Trophoblast cell (in vitro differentiated cells and primary cell): ENCODE measurements at regions not wholly inside any gene's neighbourhood (a gene's known extent, or its start where the extent isn't known, plus 50 kb on each side); places are given as distances from the start of the nearest gene placed in this dataset.

ENCODE experiments used
- DNase-seq, 2 donors: peaks; one replicate each; pipeline ENCODE4 v3.0.0-alpha.2; 2016
- H2AFZ ChIP-seq: 2 replicates; pipeline ENCODE4 v1.6.1; 2013; ENCODE audit warnings: low read length, moderate library complexity, mild to moderate bottlenecking; ENCODE audit not compliant: insufficient read depth, poor library complexity
- H2AK5ac ChIP-seq: 2 replicates; pipeline ENCODE4 v1.6.1; 2013; ENCODE audit warnings: mild to moderate bottlenecking, low read length
- H2BK120ac ChIP-seq: 2 replicates; pipeline ENCODE4 v1.6.1; 2013; ENCODE audit warnings: low read length, mild to moderate bottlenecking, moderate library complexity; ENCODE audit not compliant: insufficient read depth, poor library complexity
- H2BK12ac ChIP-seq: 2 replicates; pipeline ENCODE4 v1.6.1; 2013; ENCODE audit warnings: mild to moderate bottlenecking, low read length, moderate library complexity
- H2BK5ac ChIP-seq: 2 replicates; pipeline ENCODE4 v1.6.1; 2013; ENCODE audit warnings: low read length, low read depth, moderate library complexity, mild to moderate bottlenecking; ENCODE audit not compliant: poor library complexity
- H3K14ac ChIP-seq: 2 replicates; pipeline ENCODE4 v1.6.1; 2013; ENCODE audit warnings: mild to moderate bottlenecking, low read length
- H3K18ac ChIP-seq: 2 replicates; pipeline ENCODE4 v1.6.1; 2013; ENCODE audit warnings: mild to moderate bottlenecking, low read length
- H3K23ac ChIP-seq: 2 replicates; pipeline ENCODE4 v1.6.1; 2013; ENCODE audit warnings: low read length
- H3K27ac ChIP-seq: 2 replicates; pipeline ENCODE4 v1.5.1; 2013; ENCODE audit warnings: low read depth, mild to moderate bottlenecking, inconsistent platforms, low read length, moderate library complexity
- H3K27me3 ChIP-seq: 2 replicates; pipeline ENCODE4 v1.6.1; 2013; ENCODE audit warnings: inconsistent platforms, mild to moderate bottlenecking, low read length, moderate library complexity; ENCODE audit not compliant: insufficient read depth
- H3K36me3 ChIP-seq, 2 experiments: 1 replicate in 1 of 2; 2 replicates in 1 of 2; pipeline ENCODE4 v1.6.1; 2013; ENCODE audit warnings: low read length in 2 of 2, mild to moderate bottlenecking in 2 of 2, moderate library complexity in 1 of 2; ENCODE audit not compliant: insufficient read depth in 2 of 2, control insufficient read depth in 1 of 2
- H3K4ac ChIP-seq: 2 replicates; pipeline ENCODE4 v1.6.1; 2013; ENCODE audit warnings: low read depth, mild to moderate bottlenecking, low read length, moderate library complexity
- H3K4me1 ChIP-seq, 2 experiments: 1 replicate in 1 of 2; 2 replicates in 1 of 2; pipeline ENCODE4 v1.6.1; 2013; ENCODE audit warnings: low read length in 2 of 2, mild to moderate bottlenecking in 2 of 2, moderate library complexity in 1 of 2; ENCODE audit not compliant: insufficient read depth in 2 of 2, control insufficient read depth in 1 of 2
- H3K4me2 ChIP-seq: 2 replicates; pipeline ENCODE4 v1.6.1; 2013; ENCODE audit warnings: inconsistent platforms, mild to moderate bottlenecking, low read length, moderate library complexity
- H3K4me3 ChIP-seq: 2 replicates; pipeline ENCODE4 v1.5.1; 2013; ENCODE audit warnings: mild to moderate bottlenecking, low read depth, low read length, inconsistent platforms
- H3K79me1 ChIP-seq: one replicate; pipeline ENCODE4 v1.6.1; 2013; ENCODE audit warnings: low read length
- H3K79me2 ChIP-seq: 2 replicates; pipeline ENCODE4 v1.6.1; 2013; ENCODE audit warnings: low read length, mild to moderate bottlenecking; ENCODE audit not compliant: control insufficient read depth, insufficient read depth, poor library complexity
- H3K9ac ChIP-seq: 2 replicates; pipeline ENCODE4 v1.6.1; 2013; ENCODE audit warnings: mild to moderate bottlenecking, low read length
- H3K9me3 ChIP-seq: 2 replicates; pipeline ENCODE4 v1.6.1; 2013; ENCODE audit warnings: low read depth, mild to moderate bottlenecking, control low read depth, inconsistent platforms, low read length; ENCODE audit not compliant: insufficient read depth
- H4K12ac ChIP-seq: 2 replicates; pipeline ENCODE4 v1.6.1; 2013; ENCODE audit warnings: low read depth, mild to moderate bottlenecking, low read length, moderate library complexity
- H4K8ac ChIP-seq: 2 replicates; pipeline ENCODE4 v1.6.1; 2013; ENCODE audit warnings: low read depth, mild to moderate bottlenecking, low read length, moderate library complexity
- H4K91ac ChIP-seq: one replicate; pipeline ENCODE4 v1.6.1; 2013; ENCODE audit warnings: low read depth, mild to moderate bottlenecking, low read length, moderate library complexity
- WGBS: extraction: QIAGEN DNeasy Blood & Tissue Kit; methylation state at CpG from one replicate; pipeline ENCODE4 v1.1.7; 2013; ENCODE audit warnings: missing lambda C conversion rate; ENCODE audit not compliant: insufficient read length, insufficient coverage; ENCODE audit errors: extremely low coverage; 5-methylcytosine and 5-hydroxymethylcytosine counted together

DNA sequence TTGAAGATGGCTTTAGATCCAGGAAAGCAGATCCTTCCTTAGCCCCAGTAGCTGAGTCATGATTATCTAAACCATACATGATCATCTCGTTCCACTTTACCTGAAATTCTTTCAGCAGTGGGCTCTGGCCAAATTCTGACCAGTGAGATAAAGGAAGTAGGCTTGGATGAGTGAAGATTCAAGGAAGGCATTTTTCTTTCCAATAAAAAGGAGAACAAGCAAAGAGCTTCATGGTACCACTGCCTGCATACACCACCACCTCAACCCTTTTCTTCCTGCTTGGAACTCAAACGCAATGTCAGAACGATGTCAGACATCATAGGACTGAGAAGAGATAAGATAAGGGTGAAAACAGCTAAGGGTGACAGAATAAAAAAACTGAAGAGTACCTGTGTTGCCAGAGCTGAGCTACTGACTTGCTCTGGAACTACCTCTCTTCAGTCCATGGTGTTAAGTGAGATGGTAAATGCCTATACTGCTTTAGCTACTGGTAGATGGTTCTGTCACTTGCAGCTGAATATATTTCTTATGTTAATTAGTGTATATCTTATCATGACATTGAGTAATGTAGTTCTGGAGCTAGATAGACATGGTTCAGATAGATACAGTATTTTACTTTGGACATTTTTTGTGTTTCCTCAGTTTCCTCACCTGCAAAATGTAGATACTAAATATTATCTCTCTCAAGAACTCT lies 58.7 kb upstream of the ACVR1 start:
- no peak overlapping the region for H2BK5ac ChIP-seq
- no peak overlapping the region for H3K4me2 ChIP-seq
- no peak overlapping the region for H3K14ac ChIP-seq
- H4K8ac ChIP-seq = no peak overlapping the region
- no peak overlapping the region for H2AFZ ChIP-seq
- H4K91ac ChIP-seq = no peak overlapping the region
- no peaks in the 10 kb centered on the region for H3K79me2 ChIP-seq
- H3K23ac ChIP-seq = no peak overlapping the region
- H3K27me3 ChIP-seq = peaks cover 4% of the 10 kb centered on the region
- no peak overlapping the region for H2BK12ac ChIP-seq
- no peak overlapping the region for H3K18ac ChIP-seq
- H2BK120ac ChIP-seq = no peak overlapping the region
- H2AK5ac ChIP-seq = no peak overlapping the region
- WGBS = no CpG with 5 or more reads among the region's 3 CpGs
- DNase-seq = peak; percentile 49 to 79
- H3K36me3 ChIP-seq = no peaks in the 10 kb centered on the region
- H3K9ac ChIP-seq = no peak overlapping the region
- H3K4me3 ChIP-seq = no peak overlapping the region
- H4K12ac ChIP-seq = no peak overlapping the region
- H3K4ac ChIP-seq = no peak overlapping the region
- H3K9me3 ChIP-seq = no peaks in the 10 kb centered on the region
- no peak overlapping the region for H3K27ac ChIP-seq
- no peaks in the 10 kb centered on the region for H3K79me1 ChIP-seq
- peaks cover 4 to 7% of the 10 kb centered on the region in 2 experiments for H3K4me1 ChIP-seq

DNA sequence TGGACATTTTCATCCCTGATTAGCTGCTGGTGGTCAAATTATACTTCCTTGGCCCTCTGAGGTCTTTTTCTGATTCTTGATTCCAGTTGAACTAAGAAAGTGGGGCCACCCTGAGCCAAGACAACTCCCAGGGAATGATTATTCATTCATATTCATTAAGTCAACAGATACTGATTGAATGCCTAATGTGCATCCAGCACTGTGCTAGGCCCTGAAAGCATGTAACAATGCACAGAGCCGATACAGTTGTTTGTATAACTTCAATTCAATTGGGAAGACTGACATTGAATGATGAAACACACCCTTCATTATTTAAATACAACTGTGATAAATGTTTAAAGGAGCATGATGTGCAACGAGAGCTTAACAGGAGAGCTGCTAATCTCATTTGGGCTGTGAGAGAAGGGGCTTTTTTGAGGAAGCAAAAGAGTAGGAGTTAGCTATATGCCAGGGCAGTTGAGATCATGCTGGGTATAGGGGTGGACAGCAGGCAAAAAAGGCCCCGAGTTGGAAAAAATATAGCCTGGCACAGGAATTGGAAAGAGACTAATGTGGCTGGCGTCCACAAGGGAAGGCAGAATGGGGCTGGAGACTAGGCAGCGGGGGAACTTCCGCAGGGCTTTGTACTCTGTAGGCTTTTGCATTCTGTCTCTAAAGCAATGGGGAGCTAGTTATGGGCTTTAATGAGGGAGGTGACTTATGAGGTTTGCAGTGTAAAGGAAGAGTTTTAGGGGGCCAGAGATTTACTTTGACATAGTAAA lies 57.2 kb upstream of the ACVR1 start:
- Histone ChIP-seq H2BK120ac (no peak overlapping the region), H3K79me2 (no peaks in the 10 kb centered on the region), H3K27me3 (peaks cover 4% of the 10 kb centered on the region), H3K9ac (no peak overlapping the region), H2BK12ac (no peak overlapping the region), H3K18ac (no peak overlapping the region), H3K9me3 (no peaks in the 10 kb centered on the region), H4K8ac (no peak overlapping the region), H3K4me3 (no peak overlapping the region), H3K79me1 (no peaks in the 10 kb centered on the region), H3K23ac (no peak overlapping the region), H3K4ac (no peak overlapping the region), H4K91ac (no peak overlapping the region), H2BK5ac (no peak overlapping the region), H4K12ac (no peak overlapping the region), H2AK5ac (no peak overlapping the region), H3K14ac (no peak overlapping the region), H3K4me1 (peaks cover 4 to 7% of the 10 kb centered on the region in 2 experiments), H3K36me3 (no peaks in the 10 kb centered on the region), H3K27ac (no peak overlapping the region), H2AFZ (no peak overlapping the region), H3K4me2 (no peak overlapping the region)
- no CpG with 5 or more reads among the region's 6 CpGs for WGBS
- DNase-seq = no peak

DNA sequence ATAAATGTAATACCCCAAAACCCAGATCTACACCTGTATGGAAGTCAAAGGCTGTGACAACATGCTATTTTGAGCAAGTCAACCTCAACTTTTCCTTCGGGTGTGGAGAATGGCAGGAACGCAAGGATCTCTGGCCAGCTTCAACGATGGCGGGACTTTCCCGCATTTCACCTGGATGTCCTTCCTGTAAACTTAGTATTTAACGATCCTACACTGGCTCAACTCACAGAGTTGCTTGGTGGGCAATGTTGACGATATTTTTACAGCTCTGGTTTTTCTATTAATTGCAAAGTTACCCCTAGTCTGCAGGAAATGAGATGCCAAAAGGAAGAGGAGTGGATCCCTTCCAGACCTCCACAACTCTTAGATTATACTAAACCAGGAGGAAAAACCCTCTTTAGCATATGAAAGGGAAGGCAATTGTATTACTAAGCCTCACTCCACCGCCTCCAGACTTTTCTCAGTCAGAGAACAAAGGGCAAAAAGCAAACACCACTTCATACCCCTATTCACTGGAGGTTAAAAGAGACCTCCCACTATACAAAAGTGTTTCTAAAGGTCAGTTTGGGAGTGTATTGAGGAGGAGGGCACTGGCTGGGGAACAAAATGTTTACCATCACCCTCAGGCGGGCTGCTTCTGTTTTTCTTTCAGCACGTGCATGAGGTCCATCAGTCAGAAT lies 56.5 kb upstream of the ACVR1 start:
- Histone ChIP-seq H3K23ac (no peak overlapping the region), H3K14ac (no peak overlapping the region), H3K4me1 (peaks cover 4 to 7% of the 10 kb centered on the region in 2 experiments), H3K27ac (no peak overlapping the region), H3K18ac (no peak overlapping the region), H2AFZ (no peak overlapping the region), H3K9ac (no peak overlapping the region), H2BK5ac (no peak overlapping the region), H4K12ac (no peak overlapping the region), H3K27me3 (peaks cover 4% of the 10 kb centered on the region), H4K8ac (no peak overlapping the region), H2BK12ac (no peak overlapping the region), H2AK5ac (no peak overlapping the region), H4K91ac (no peak overlapping the region), H2BK120ac (no peak overlapping the region), H3K36me3 (no peaks in the 10 kb centered on the region), H3K4ac (no peak overlapping the region), H3K79me2 (no peaks in the 10 kb centered on the region), H3K4me2 (peak overlapping the region; percentile 38), H3K9me3 (no peaks in the 10 kb centered on the region), H3K4me3 (no peak overlapping the region), H3K79me1 (no peaks in the 10 kb centered on the region)
- no CpG with 5 or more reads among the region's 10 CpGs for WGBS
- no peak for DNase-seq

DNA sequence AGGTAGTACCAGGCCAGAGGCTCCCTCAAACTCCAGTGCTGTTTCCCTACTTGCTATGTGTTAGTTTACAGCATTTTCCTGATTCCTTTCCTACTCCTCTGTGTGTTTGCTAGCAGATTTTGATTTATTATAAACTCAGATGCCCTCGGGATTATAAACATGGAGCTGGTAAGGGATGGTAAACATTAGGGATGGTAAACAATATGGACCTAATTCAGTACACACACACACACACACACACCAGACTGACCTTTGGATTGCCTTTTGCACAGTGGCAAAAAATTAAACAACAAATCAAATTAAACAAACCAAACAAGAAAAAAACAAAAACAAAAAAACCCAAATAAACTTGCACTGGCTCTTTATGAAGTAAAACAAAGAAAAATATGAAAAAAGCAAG lies 55.4 kb upstream of the ACVR1 start:
- Histone ChIP-seq H2BK120ac (no peak overlapping the region), H2BK5ac (no peak overlapping the region), H4K12ac (no peak overlapping the region), H4K91ac (no peak overlapping the region), H3K23ac (no peak overlapping the region), H3K9me3 (no peaks in the 10 kb centered on the region), H2AK5ac (no peak overlapping the region), H3K14ac (no peak overlapping the region), H3K9ac (no peak overlapping the region), H3K27ac (no peak overlapping the region), H4K8ac (no peak overlapping the region), H3K79me2 (no peaks in the 10 kb centered on the region), H3K79me1 (no peaks in the 10 kb centered on the region), H3K4me3 (no peak overlapping the region), H3K18ac (no peak overlapping the region), H3K36me3 (no peaks in the 10 kb centered on the region), H2AFZ (no peak overlapping the region), H3K4ac (no peak overlapping the region), H3K4me2 (no peak overlapping the region), H3K27me3 (peaks cover 4% of the 10 kb centered on the region), H3K4me1 (peaks cover 4 to 7% of the 10 kb centered on the region in 2 experiments), H2BK12ac (no peak overlapping the region)
- DNase-seq = no peak
- WGBS = no CpG with 5 or more reads among the region's 1 CpG
